NCI-H446 (cell line): ENCODE measurements at regions not wholly inside any gene's neighbourhood (a gene's known extent, or its start where the extent isn't known, plus 50 kb on each side); places are given as distances from the start of the nearest gene placed in this dataset.

ENCODE experiments used
- DNase-seq, 2 experiments: peaks; one replicate each; lab custom pipeline; 2025; lab: John Stamatoyannopoulos, UW

- no peak for DNase-seq
Observed at GRCh38 chr13:71967990-71968389, 101.0 kb upstream of the DACH1 start.

GRCh38 chr13:71964491-71965100 lies 97.6 kb upstream of the DACH1 start:
- DNase-seq = no peak

- no peak for DNase-seq
Observed at GRCh38 chr13:71962735-71963134, 95.7 kb upstream of the DACH1 start.

- no peak for DNase-seq
Observed at GRCh38 chr13:71962126-71962525, 95.1 kb upstream of the DACH1 start.

- no peak for DNase-seq
Observed at GRCh38 chr13:71949441-71949840, 82.4 kb upstream of the DACH1 start.

- no peak for DNase-seq
Observed at GRCh38 chr13:71939186-71939585, 72.2 kb upstream of the DACH1 start.

GRCh38 chr13:71935166-71935840 lies 68.3 kb upstream of the DACH1 start:
- DNase-seq = no peak

- no peak for DNase-seq
Observed at GRCh38 chr13:71924931-71925330, 57.9 kb upstream of the DACH1 start.

GRCh38 chr13:71922194-71922593 lies 55.2 kb upstream of the DACH1 start:
- DNase-seq = no peak
